Ecto neural progenitor cell (in vitro differentiated cells): ENCODE measurements at regions not wholly inside any gene's neighbourhood (a gene's known extent, or its start where the extent isn't known, plus 50 kb on each side); places are given as distances from the start of the nearest gene placed in this dataset.

Experiments
- DNase-seq: peaks from one replicate; pipeline ENCODE4 v3.0.0-alpha.2; 2018; ENCODE audit warnings: low spot score

GRCh38 chrX:122389005-122389404 is 795.1 kb upstream of the GRIA3 start:
- DNase-seq: no peak

- DNase-seq: no peak
Observed at GRCh38 chrX:122418758-122419157, 765.3 kb upstream of the GRIA3 start.

GRCh38 chrX:122421434-122422121 is 762.5 kb upstream of the GRIA3 start:
- no peak for DNase-seq

GRCh38 chrX:122422547-122422946 is 761.5 kb upstream of the GRIA3 start:
- no peak for DNase-seq

- no peak for DNase-seq
Observed at GRCh38 chrX:122434942-122435341, 749.1 kb upstream of the GRIA3 start.

GRCh38 chrX:122439831-122440230 is 744.2 kb upstream of the GRIA3 start:
- no peak for DNase-seq

GRCh38 chrX:122440832-122441231 is 743.2 kb upstream of the GRIA3 start:
- DNase-seq: no peak

- DNase-seq: no peak
Observed at GRCh38 chrX:122441451-122441850, 742.6 kb upstream of the GRIA3 start.

- no peak for DNase-seq
Observed at GRCh38 chrX:122445466-122445865, 738.6 kb upstream of the GRIA3 start.

- no peak for DNase-seq
Observed at GRCh38 chrX:122464341-122464740, 719.7 kb upstream of the GRIA3 start.

GRCh38 chrX:122475306-122475705 is 708.8 kb upstream of the GRIA3 start:
- no peak for DNase-seq

GRCh38 chrX:122500556-122500955 is 683.5 kb upstream of the GRIA3 start:
- DNase-seq: no peak

- no peak for DNase-seq
Observed at GRCh38 chrX:122501652-122502051, 682.4 kb upstream of the GRIA3 start.

- DNase-seq: no peak
Observed at GRCh38 chrX:122504026-122504425, 680.1 kb upstream of the GRIA3 start.

GRCh38 chrX:122512561-122513072 is 671.5 kb upstream of the GRIA3 start:
- no peak for DNase-seq

- DNase-seq: no peak
Observed at GRCh38 chrX:122517786-122518185, 666.3 kb upstream of the GRIA3 start.

- no peak for DNase-seq
Observed at GRCh38 chrX:122545778-122546177, 638.3 kb upstream of the GRIA3 start.

GRCh38 chrX:122546269-122546668 is 637.8 kb upstream of the GRIA3 start:
- no peak for DNase-seq

GRCh38 chrX:122552286-122552800 is 631.7 kb upstream of the GRIA3 start:
- DNase-seq: no peak

GRCh38 chrX:122555925-122556324 is 628.2 kb upstream of the GRIA3 start:
- DNase-seq: no peak

- no peak for DNase-seq
Observed at GRCh38 chrX:122565952-122566351, 618.1 kb upstream of the GRIA3 start.

- DNase-seq: no peak
Observed at GRCh38 chrX:122566401-122566800, 617.7 kb upstream of the GRIA3 start.

GRCh38 chrX:122567911-122568310 is 616.2 kb upstream of the GRIA3 start:
- no peak for DNase-seq

GRCh38 chrX:122572461-122572860 is 611.6 kb upstream of the GRIA3 start:
- DNase-seq: no peak
